GM20000 (cell line): ENCODE measurements at regions not wholly inside any gene's neighbourhood (a gene's known extent, or its start where the extent isn't known, plus 50 kb on each side); places are given as distances from the start of the nearest gene placed in this dataset.

Experiments
- DNase-seq: peaks from one replicate; pipeline ENCODE4 v3.0.0; 2012; ENCODE audit warnings: low spot score
- TF ChIP-seq, protein P1 (sequence below): IDR thresholded peaks from 2 replicates; pipeline ENCODE4 v1.5.1; 2012; ENCODE audit warnings: mild to moderate bottlenecking, control low read depth; ENCODE audit errors: extremely low read depth, missing control alignments

GRCh38 chr1:2962946-2963345 is 58.3 kb upstream of the ACTRT2 start:
- DNase-seq, result no peak
- TF ChIP-seq, protein P1, sequence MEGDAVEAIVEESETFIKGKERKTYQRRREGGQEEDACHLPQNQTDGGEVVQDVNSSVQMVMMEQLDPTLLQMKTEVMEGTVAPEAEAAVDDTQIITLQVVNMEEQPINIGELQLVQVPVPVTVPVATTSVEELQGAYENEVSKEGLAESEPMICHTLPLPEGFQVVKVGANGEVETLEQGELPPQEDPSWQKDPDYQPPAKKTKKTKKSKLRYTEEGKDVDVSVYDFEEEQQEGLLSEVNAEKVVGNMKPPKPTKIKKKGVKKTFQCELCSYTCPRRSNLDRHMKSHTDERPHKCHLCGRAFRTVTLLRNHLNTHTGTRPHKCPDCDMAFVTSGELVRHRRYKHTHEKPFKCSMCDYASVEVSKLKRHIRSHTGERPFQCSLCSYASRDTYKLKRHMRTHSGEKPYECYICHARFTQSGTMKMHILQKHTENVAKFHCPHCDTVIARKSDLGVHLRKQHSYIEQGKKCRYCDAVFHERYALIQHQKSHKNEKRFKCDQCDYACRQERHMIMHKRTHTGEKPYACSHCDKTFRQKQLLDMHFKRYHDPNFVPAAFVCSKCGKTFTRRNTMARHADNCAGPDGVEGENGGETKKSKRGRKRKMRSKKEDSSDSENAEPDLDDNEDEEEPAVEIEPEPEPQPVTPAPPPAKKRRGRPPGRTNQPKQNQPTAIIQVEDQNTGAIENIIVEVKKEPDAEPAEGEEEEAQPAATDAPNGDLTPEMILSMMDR, result no peak

DNA sequence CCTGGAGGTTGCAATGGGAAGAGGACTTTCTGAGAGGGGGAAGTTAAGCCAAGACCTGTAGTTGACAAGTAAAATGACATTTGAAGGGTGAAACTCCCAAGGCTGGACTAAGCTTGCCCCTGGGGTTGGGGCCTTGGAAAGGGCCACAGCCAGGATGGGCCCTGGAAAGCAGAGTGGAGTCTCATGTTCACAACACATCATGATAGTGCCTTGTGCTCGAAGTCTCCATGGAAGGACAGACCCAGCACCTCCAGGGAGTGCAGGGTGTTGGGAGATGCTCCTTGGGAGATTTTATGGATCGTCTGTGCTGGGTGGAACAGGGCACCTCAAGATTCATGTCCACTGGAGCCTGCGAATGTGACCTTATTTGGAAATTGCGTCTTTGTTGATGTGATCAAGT is 55.6 kb upstream of the ACTRT2 start:
- TF ChIP-seq, protein P1, result no peak
- no peak for DNase-seq

DNA sequence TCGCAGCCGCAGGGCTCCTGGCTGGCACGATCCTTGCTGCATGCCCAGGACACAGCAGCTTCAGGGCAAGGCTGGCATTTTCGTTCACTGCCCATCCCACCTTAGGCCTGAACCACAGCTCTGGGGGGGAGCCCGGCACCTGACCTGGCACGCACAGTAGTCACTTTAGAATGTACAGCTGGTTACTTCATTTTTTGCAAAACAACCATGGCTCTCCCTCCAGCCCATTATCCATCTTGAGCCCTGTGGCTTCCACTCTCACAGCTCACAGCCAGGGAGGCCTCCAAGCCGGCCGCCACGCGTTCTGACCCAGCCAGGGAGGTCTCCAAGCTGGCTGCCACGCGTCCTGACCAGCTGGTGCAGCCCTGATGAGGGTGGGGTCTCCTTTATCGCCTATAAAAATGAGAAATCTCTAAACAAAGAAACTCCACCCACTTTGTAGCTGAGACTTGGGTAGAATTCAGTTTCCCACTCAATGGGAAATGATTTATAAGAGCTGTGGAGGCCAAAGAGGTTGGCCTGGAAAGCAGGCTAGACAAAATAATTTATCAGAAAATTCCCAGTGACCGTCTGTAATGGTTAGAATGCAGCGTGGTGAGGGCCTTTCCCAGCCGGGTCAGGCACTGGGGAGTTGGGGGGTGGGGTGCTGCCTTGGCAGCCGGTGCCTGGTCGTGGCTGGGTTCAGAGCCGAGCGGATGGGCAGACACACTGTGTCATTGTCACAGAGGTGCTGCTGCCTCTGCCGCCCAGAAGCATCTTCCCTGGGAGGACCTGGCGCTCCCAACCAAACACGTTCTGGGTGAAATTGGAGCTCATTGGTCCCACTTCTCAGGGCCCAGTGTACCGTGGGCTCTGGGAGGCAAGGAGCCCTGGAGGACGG is 54.6 kb upstream of the ACTRT2 start:
- DNase-seq, result no peak
- TF ChIP-seq, protein P1, result no peak

DNA sequence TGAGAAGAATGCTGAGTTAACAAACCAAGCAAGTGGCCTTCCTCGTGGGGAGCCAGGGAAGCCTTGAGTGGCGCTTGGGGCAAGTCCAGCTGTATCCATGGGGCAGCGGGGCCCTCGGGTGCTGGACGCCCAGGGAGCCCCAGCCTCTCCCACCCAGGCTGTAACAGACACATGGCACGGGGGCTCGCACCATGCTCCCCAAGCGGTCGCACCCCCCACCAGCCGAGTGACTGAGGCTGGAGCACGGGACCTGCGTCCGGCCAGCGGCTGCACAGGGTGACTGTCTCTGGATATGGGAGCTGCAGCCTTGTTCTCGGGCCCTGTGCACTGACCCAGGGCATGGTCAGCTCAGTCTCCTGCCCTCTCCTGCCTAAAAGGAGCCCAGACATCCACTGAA is 53.9 kb upstream of the ACTRT2 start:
- DNase-seq, result no peak

GRCh38 chr1:2967881-2968280 is 53.4 kb upstream of the ACTRT2 start:
- TF ChIP-seq, protein P1, result no peak
- no peak for DNase-seq

More for the DNA sequence above, 53.9 kb upstream of the ACTRT2 start:
- TF ChIP-seq, protein P1, result no peak

GRCh38 chr1:2968471-2968881 is 52.8 kb upstream of the ACTRT2 start:
- DNase-seq, result no peak
- TF ChIP-seq, protein P1, result no peak

DNA sequence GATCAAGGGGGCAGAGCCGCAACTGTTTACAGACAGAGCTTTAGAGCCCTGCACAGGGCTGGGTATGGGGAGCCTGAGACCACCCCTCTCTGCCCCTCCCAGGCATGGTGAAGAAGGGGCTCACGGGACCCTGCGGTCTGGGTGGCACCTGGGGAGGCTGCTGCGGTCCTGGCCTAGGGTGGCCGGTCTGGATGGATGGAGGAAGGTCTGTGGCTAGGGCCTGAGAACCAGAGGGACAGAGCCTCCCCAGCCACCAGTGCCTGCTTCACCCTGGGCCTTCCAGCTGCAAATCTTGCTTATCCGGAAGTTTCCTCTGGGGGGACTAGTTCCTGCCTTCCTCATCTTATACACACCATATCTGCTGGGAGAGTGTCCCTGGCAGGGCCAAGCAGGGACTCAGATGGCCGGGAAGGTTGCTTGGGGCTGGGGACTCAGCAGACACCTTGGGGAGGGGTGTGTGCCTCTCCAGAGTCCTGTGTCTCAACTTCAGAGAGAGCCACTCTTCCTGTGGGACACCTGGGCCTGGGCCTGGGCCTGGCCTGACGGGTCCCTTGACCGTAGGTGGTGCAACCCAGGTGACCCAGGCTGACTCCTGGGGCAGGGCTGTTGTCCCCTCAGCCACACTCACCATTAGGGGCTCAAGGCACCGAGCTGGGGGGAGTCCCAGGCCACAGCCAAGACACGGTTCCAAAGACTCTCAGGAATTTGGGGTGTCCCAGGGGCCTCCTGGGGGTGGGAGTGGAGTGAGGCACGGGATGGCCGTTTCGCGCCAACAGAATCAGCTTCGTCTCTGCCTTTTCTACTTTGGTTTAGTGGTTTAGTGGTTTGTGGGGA is 52.0 kb upstream of the ACTRT2 start:
- TF ChIP-seq, protein P1, result no peak
- no peak for DNase-seq
